Globus pallidus (tissue), 1 donor: ENCODE measurements at regions not wholly inside any gene's neighbourhood (a gene's known extent, or its start where the extent isn't known, plus 50 kb on each side); places are given as distances from the start of the nearest gene placed in this dataset.
"Not testable (repeated sequence)": the region's sequence is repeated elsewhere in the genome, so short reads cannot be mapped to it uniquely, and the experiment has no call there.

Experiments
- DNase-seq: peaks from one replicate; pipeline ENCODE4 v3.0.0-alpha.2; 2015; ENCODE audit warnings: low spot score

DNA sequence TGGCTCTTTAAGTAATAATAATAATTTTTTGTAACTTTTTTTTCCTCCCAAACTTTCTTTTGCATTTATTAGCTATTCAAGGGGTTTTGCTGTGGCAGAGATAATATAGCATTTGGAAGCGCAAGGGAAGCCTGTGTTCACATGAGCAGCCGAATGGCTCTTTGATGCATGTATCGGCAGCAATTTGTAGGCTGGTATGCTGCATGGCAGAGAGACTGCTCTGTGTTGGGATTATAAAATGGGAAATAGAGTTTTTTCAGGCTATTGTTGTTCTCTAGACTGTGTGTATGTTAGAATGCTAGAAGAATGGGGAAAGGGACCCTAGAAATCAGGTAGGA, 94.6 kb upstream of the SALL1 start:
- DNase-seq = no peak

DNA sequence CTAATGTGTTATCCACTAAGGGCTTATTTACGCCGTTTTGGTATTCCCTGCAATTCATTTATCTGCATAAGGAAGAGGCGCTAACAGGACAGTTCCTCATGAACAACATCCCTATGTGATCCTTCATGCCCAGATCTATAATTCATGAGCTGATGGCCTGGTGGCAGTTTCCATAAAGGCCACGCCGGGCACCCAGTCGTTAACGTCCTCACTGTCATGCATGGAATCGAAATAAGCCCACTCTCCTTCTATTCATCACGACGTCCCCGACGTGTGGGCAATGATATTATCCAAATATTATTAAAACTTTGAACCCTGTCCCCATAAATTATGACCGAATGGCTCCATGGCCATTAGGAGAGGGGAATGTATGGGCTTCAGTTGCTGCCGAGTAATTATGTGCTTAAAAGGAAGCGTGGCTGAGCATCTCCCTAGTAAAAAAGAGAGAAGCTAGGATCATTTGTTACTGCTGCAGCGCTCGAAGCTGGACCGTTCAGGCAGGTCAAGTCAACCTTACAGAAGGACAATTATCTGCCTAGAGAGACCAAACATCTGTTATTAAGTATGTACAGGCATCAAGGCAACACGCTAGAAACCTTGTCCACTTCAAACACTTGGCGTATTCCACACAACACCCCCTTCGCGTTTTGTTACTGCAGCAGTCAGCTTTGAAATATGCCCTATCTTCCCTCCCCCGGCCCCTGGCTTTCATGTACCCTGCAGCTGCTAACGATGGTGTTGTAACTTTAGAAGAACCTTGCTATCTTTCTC, 94.0 kb upstream of the SALL1 start:
- DNase-seq = no peak

DNA sequence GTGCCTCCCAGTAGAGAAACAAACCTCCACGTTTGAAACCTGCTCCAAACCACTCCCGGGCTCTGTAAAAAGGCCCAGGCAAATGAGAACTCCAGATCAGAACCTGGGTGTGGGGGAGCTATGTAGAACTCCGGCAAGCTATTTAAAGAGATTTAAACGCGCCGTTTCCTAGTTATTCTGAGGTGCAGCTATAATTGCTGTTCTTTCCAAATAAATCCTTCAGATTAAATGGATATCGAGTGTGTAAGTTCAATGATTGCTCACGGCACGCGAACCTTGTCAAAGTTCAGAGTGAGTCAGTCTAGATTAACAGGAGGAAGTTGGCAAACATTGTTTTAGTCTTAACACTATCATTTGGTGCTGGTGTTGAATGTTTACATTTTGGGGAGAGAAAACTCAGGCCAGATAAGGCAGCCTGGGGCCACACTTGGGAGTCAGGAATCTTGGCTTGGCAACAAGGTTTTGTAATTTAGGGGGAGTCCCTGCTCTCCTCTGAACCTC, 92.9 kb upstream of the SALL1 start:
- DNase-seq = no peak

DNA sequence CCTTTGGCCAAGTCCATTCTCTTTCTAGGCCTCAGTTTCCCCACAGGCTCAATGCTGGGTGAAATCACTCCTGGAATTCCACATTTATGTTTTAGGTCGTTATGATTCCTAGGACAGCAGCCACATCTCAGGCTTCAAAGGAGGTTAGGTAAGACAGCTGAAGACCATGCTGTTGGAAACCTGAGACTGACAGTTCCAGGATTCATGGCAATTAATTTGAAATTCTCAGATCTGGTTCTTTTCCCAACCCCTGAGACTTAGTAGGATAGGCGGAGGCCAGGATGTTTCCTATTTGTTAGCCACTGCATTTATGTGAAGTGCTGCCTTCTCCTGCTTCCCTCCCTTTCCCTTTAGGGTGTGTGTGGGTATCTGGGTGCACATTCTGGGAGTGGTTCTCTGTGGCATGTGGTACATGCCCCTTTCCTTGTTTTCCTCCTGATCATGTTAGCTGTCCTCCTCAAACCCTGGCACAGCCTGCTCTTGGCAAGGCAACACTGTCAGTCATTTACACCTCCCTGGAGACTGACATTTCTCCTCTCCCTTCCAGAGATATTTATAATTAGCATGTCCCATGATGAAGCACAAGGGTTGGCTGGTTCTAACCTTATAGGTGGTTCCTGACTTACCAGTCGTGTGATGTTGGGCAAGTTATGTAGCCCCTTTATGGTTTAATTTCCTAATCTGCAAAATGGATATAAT, 91.4 kb upstream of the SALL1 start:
- DNase-seq = no peak

DNA sequence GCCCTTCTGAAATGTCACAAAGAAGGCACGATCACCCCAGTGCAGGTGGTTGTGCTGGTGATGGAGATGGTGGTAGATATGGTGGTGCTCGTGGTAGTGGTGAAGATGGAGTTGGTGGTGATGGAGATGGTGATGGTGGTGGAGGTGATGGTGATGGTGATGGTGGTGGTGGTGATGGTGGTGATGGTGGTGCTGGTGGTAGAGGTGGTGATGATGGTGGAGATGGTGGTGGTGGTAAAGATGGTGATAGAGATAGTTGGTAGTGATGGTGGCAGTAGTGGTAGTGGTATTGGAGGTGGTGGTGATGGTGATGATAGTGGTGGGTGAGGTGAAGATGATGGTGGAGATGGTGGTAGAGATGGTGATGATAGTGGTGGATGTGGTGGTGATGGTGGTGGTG, 88.1 kb upstream of the SALL1 start:
- DNase-seq = no peak

DNA sequence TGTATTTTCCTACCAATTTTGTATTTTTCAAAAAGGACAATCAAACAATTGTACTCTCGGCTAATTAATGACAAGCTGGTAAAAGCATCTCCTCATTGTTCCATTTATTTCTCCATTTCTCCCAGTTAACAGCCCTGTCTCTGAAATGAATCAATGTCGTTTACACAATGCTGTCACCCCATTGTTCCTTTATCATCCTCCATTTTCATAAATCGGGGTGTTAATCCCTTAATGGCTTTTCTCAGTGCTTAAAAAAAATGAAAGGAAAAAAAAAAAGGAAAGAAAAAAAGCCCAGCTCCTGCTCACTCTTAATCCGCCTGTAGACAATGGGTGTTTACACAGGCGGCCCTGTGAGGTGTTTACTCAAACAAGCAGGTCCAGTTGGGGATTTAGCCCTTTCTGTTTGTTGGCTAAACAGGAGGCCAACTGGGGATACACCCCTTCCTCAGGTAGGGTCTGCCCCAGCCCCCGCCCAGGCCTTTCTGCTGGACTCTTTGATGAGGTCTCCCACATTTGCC, 86.8 kb upstream of the SALL1 start:
- peak; percentile 80 for DNase-seq

DNA sequence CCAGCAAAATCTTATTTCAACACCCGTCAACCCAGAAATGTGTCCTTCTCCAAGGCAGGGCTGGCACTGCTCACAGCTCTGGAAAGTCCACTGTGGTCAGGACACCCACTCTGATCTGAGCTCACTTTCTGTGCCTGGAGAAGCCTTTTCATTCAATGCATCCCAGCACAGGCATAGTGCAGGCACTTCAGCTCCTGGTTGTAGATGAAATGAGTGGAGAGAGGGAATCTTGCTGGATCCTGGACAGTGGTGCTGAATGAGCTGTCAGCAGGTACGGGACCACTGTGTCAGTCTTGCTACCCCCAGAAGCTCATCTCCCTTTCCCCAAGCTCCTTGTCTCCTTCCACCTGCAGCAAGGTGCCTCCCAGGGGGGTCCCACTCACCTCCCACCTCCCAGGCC, 86.1 kb upstream of the SALL1 start:
- DNase-seq = peak; percentile 53

DNA sequence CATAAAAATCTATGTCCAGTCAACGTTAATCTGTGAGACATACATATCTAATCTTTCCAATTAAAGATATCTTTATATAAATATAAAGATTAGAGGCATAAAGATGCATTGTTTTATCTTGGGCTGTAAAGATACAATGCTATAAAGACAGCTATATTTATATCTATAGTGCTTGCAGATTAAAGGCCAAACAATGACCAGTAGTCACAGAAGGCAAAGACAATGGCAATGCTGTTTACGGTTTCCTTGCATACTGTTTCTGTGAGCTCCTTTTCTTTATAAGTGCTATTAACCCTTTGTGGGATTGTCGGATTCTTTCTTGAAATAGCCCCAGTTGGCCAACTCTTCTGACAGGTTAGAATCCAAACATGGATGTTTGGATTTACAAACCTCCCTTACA, 85.5 kb upstream of the SALL1 start:
- DNase-seq = peak; percentile 76

DNA sequence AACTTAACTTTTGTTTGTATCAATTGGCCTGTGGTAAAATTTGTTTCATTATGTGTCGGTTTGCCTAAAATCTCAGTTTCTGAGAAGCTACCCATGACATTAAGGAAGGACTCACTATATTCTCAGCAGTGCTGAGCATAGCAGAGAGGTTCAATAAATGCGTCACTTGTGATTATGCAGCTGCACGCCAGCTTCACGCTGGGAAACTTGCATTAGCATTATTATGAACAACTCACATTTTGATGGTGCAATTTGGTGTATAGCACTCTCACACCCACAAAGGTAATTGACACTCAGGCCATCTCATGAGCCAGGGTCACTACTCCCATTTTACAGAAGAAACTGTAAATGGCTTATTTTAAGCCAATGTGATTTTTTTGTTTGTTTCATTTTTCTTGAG, 80.6 kb upstream of the SALL1 start:
- no peak for DNase-seq

DNA sequence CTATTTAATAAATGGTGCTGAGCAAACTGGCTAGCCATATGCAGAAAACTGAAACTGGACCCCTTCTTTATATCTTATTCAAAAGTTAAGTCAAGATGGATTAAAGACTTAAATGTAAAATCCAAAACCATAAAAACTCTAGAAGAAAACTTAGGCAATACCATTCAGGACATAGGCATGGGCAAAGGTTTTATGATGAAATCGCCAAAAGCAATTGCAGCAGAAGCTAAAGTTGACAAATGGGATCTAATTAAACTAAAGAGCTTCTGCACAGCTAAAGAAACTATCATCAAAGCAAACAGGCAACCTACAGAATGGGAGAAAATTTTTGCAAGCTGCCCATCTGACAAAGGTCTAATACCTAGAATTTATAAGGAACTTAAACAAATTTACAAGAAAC, 79.0 kb upstream of the SALL1 start:
- not testable (repeated sequence) for DNase-seq

DNA sequence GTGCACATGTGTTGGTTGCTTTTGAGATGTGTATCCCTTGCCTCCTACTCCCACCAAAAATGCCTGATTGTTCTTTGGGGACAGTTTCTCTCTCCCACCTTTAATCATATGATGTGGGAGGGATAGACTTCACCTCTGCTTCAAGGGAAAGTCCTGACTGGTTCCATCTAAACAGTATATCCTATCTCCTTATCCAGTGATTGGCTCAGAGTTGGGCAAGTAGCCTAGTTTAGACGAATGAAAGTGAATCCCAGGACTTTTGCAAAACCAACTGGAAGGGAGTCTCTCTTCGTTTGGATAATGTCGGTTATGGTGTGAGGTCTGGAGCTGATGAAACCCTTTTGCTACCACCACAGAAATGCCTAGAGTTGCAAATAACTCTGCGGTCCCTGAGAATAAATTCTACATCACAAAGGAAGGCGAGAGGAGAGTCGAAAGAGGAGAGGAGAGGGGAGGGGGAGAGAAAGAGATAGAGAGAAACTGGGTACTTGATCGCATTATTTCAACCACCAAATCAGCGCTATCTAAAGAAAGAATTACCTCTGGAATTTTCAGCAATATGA, 77.1 kb upstream of the SALL1 start:
- DNase-seq = no peak

DNA sequence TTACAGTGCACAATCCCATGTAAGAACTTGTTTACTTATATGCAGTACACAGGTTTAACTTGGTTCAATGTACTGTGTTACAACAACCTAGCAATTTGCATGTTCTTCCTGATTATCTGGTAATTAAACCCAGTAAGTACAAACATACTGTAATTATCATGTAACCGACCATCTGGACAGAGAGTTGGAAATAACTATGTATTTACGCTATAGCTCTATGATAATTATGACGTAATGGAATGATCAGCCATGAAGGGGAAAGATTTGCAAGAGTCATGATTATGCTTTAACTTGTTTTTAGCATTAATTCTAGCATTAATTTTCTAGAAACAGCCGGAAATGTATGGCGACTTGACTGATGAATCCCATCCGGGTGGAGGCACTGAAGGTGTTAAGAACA, 74.8 kb upstream of the SALL1 start:
- no peak for DNase-seq

DNA sequence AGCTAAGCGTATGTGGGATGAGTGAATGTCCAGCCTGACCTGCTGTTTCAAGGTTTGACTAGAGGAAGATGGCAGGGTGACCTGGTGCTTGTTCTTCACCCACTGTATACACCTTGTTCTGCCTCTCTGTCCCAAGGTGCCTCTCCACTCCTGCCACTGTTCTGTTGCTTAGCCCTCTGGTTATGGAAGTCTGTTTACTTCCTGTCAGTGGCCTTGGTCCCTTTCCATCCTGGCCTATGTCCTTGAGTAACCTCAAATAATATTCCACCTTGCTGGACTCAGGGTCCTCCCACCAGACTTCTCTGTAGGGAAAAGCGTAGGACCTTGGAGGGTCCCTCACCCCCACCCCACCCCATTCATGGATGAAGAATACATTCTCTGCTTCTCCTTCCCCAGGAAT, 73.2 kb upstream of the SALL1 start:
- no peak for DNase-seq

DNA sequence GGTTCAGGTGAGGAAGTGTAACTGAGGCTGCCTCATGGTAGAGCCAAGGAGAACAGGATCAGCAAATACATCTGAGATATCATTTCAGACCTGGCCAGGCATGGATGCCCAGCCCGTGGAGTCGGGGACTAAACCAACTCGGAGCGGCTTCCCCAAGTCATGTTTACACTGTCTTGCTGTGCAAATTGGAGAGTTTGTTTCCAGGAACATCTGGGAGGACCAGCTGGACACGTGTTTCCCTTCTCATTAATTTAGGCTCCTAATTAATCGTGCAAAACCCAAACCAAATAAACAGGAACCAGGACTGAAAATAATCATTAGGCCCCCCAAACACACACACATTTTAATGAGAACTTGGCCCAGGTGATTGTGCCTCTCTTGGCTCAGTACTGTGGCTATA, 70.9 kb upstream of the SALL1 start:
- no peak for DNase-seq

DNA sequence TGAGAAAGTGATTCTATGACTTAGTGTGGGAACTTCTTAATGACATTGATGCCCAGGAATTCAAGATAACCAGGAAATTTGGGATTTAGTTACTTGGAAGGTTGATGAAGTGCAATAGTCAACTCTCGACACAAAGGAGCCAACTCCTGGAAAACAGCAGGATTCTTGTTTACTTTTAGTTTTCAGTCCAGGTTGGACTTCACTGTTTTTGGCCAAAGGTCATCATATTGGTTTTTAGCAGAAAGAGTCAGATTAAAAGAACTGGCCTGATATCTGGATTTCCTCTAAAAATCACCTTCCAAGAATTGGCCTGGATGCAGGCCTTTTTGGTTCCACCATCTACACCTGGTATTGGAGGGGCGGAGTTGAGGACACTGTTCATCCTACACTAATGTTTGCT, 60.1 kb upstream of the SALL1 start:
- DNase-seq = no peak

DNA sequence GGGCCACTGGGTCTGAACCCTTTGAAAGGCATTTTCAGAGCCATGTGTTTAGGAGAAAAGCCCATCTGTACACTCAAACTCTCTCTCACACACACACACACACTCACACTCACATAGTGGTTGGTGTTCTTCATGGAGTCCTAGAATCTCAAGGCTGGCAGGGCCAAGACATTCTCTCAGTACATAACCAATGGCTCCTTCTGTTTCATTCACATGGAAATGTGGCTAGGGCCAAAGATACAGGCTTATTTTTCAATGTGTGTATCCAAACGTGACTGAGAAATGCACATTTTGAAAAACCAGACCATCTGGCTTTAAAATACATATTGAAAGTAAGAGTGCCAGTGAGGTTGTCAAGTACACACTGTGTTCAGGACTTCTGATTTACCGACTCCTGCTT, 59.0 kb upstream of the SALL1 start:
- no peak for DNase-seq

DNA sequence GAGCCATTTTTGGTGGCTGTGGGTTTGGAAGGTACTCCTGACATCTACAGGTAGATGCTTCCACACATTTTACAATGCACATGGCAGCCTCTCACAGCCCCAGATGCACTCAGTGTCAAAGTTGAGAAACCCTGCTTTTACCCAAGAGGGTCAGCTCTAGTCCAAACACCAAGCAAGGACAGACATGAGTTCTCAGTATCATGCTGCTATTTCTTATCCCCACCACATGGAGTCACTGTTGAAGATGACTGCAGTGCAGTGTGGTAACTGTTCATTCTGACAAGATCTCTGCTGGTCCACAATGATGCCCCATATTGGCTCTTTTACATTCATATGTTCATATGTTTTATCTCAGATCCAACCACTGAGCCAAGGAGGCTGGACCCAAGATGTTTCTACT, 50.5 kb upstream of the SALL1 start:
- no peak for DNase-seq
